IMR-90 (cell line): ENCODE measurements at regions not wholly inside any gene's neighbourhood (a gene's known extent, or its start where the extent isn't known, plus 50 kb on each side); places are given as distances from the start of the nearest gene placed in this dataset.

Source experiments
- ATAC-seq: fragments of 200-7000 bp; cut with Tn5 transposase; 2 replicates; pipeline ENCODE4 v1.9.1; 2020; ENCODE audit warnings: low read depth, mild to moderate bottlenecking, moderate library complexity
- BruUV-seq: library from RNA; stranded (reverse); fragments of 400-500 nt; replicated peaks from 2 replicates; lab custom pipeline; 2021; lab: Mats Ljungman, UMichigan
- CTCF ChIA-PET: fragments of 300-600 bp; formaldehyde crosslinking; extraction: SDS; loops from one replicate; lab custom pipeline; 2021; ENCODE audit warnings: antibody characterized with exemption; lab: Yijun Ruan, JAX
- POLR2A ChIA-PET: fragments of 300-600 bp; sonication (Branson Sonifier 250); formaldehyde crosslinking; loops from one replicate; lab custom pipeline; 2022; ENCODE audit warnings: antibody characterized with exemption; ENCODE audit not compliant: unreplicated experiment; lab: Charles Lee
- DNase-seq: peaks from one replicate; pipeline ENCODE4 v3.0.0; 2013
- H2AFZ ChIP-seq: replicated peaks from 2 replicates; pipeline ENCODE3; 2013; ENCODE audit warnings: low read length, mild to moderate bottlenecking; ENCODE audit not compliant: poor library complexity
- H2AK5ac ChIP-seq: 2 replicates; pipeline ENCODE4 v1.6.1; 2013; ENCODE audit warnings: low read depth, low read length, inconsistent platforms
- H2AK9ac ChIP-seq: replicated peaks from 2 replicates; pipeline ENCODE3; 2013; ENCODE audit warnings: mild to moderate bottlenecking, low read depth, low read length, moderate library complexity; ENCODE audit not compliant: poor library complexity
- H2BK120ac ChIP-seq: 2 replicates; pipeline ENCODE4 v1.6.1; 2013; ENCODE audit warnings: low read depth, low read length, inconsistent platforms
- H2BK15ac ChIP-seq: 3 replicates; pipeline ENCODE4 v1.6.1; 2013; ENCODE audit warnings: low read depth, low read length, inconsistent platforms
- H2BK20ac ChIP-seq: 2 replicates; pipeline ENCODE4 v1.6.1; 2013; ENCODE audit warnings: low read depth, mild to moderate bottlenecking, inconsistent platforms, low read length, moderate library complexity
- H2BK5ac ChIP-seq: 2 replicates; pipeline ENCODE4 v1.6.1; 2013; ENCODE audit warnings: mild to moderate bottlenecking, low read depth, low read length, inconsistent platforms; ENCODE audit not compliant: poor library complexity, severe bottlenecking
- H3K14ac ChIP-seq: replicated peaks from 2 replicates; pipeline ENCODE4 v1.6.1; 2013; ENCODE audit warnings: low read depth, low read length, inconsistent platforms
- H3K18ac ChIP-seq: 2 replicates; pipeline ENCODE4 v1.6.1; 2013; ENCODE audit warnings: low read depth, low read length, control low read depth
- H3K23ac ChIP-seq: 2 replicates; pipeline ENCODE4 v1.6.1; 2013; ENCODE audit warnings: low read depth, low read length, inconsistent platforms
- H3K27ac ChIP-seq: 2 replicates; pipeline ENCODE4 v1.5.1; 2013; ENCODE audit warnings: mild to moderate bottlenecking, control low read depth, low read length; ENCODE audit not compliant: insufficient read depth
- H3K27me3 ChIP-seq: 2 replicates; pipeline ENCODE4 v1.6.1; 2013; ENCODE audit warnings: low read length; ENCODE audit not compliant: control insufficient read depth, insufficient read depth
- H3K36me3 ChIP-seq: 2 replicates; pipeline ENCODE4 v1.6.1; 2013; ENCODE audit warnings: low read length, mixed read lengths; ENCODE audit not compliant: control insufficient read depth, insufficient read depth
- H3K4ac ChIP-seq: 2 replicates; pipeline ENCODE4 v1.6.1; 2013; ENCODE audit warnings: low read depth, low read length, inconsistent platforms
- H3K4me1 ChIP-seq: 2 replicates; pipeline ENCODE4 v1.6.1; 2013; ENCODE audit warnings: low read length, mixed read lengths; ENCODE audit not compliant: control insufficient read depth, insufficient read depth
- H3K4me2 ChIP-seq: 2 replicates; pipeline ENCODE4 v1.6.1; 2013; ENCODE audit warnings: low read depth, mild to moderate bottlenecking, control low read depth, low read length, moderate library complexity
- H3K4me3 ChIP-seq: 2 replicates; pipeline ENCODE4 v1.5.1; 2013; ENCODE audit warnings: low read depth, mild to moderate bottlenecking, control low read depth, low read length, moderate library complexity; ENCODE audit not compliant: insufficient read depth
- H3K56ac ChIP-seq: 2 replicates; pipeline ENCODE4 v1.6.1; 2013; ENCODE audit warnings: low read length, inconsistent platforms; ENCODE audit not compliant: insufficient read depth; ENCODE audit errors: extremely low read depth
- H3K79me1 ChIP-seq, 2 experiments: 2 replicates each; pipeline ENCODE4 v1.6.1; 2013; ENCODE audit warnings: low read length in 2 of 2, inconsistent platforms in 1 of 2, low read depth in 1 of 2
- H3K9ac ChIP-seq: 2 replicates; pipeline ENCODE4 v1.6.1; 2013; ENCODE audit warnings: low read depth, low read length, control low read depth
- H3K9me1 ChIP-seq: 2 replicates; pipeline ENCODE4 v1.6.1; 2013; ENCODE audit warnings: low read length, inconsistent platforms; ENCODE audit not compliant: insufficient read depth
- H3K9me3 ChIP-seq: 2 replicates; pipeline ENCODE4 v1.6.1; 2013; ENCODE audit warnings: low read length; ENCODE audit not compliant: control insufficient read depth, insufficient read depth
- H4K20me1 ChIP-seq: 2 replicates; pipeline ENCODE4 v1.6.1; 2013; ENCODE audit warnings: low read length, inconsistent platforms; ENCODE audit not compliant: insufficient read depth
- H4K5ac ChIP-seq: 2 replicates; pipeline ENCODE4 v1.6.1; 2013; ENCODE audit warnings: mild to moderate bottlenecking, low read depth, low read length, control low read depth
- H4K8ac ChIP-seq, 2 experiments: 2 replicates each; pipeline ENCODE4 v1.6.1; 2013; ENCODE audit warnings: low read depth in 2 of 2, low read length in 2 of 2, control low read depth in 1 of 2, inconsistent platforms in 1 of 2
- H4K91ac ChIP-seq: 2 replicates; pipeline ENCODE4 v1.6.1; 2013; ENCODE audit warnings: low read depth, low read length, inconsistent platforms; ENCODE audit not compliant: insufficient read depth
- BHLHE40 ChIP-seq: fragments of 150-350 bp; IDR thresholded peaks from 2 replicates; pipeline ENCODE4 v1.6.1; 2016; ENCODE audit warnings: mild to moderate bottlenecking, low read depth, low read length
- CEBPB ChIP-seq: IDR thresholded peaks from 2 replicates; pipeline ENCODE4 v1.6.1; 2012; ENCODE audit warnings: low read depth, low read length, improper control_type of control experiment
- CHD1 ChIP-seq: IDR thresholded peaks from 2 replicates; pipeline ENCODE4 v1.6.1; 2012; ENCODE audit warnings: low read depth, low read length, improper control_type of control experiment
- FOS ChIP-seq: fragments of 150-350 bp; IDR thresholded peaks from 2 replicates; pipeline ENCODE4 v1.6.1; 2016; ENCODE audit warnings: low read depth, low read length
- MAFK ChIP-seq: IDR thresholded peaks from 2 replicates; pipeline ENCODE4 v1.6.1; 2012; ENCODE audit warnings: low read depth, low read length, improper control_type of control experiment
- MAZ ChIP-seq: IDR thresholded peaks from 2 replicates; pipeline ENCODE4 v1.6.1; 2012; ENCODE audit warnings: low read depth, mild to moderate bottlenecking, low read length, improper control_type of control experiment, moderate library complexity, borderline replicate concordance
- MXI1 ChIP-seq: IDR thresholded peaks from 2 replicates; pipeline ENCODE4 v1.6.1; 2012; ENCODE audit warnings: low read depth, mild to moderate bottlenecking, low read length, moderate library complexity, borderline replicate concordance
- NFE2L2 ChIP-seq: fragments of 150-350 bp; IDR thresholded peaks from 2 replicates; pipeline ENCODE4 v1.6.1; 2016; ENCODE audit warnings: low read depth, mild to moderate bottlenecking, low read length
- POLR2A ChIP-seq: IDR thresholded peaks from 2 replicates; pipeline ENCODE4 v1.6.1; 2012; ENCODE audit warnings: mild to moderate bottlenecking, low read depth, low read length
- RAD21 ChIP-seq: IDR thresholded peaks from 2 replicates; pipeline ENCODE4 v1.6.1; 2012; ENCODE audit warnings: low read length, improper control_type of control experiment
- RCOR1 ChIP-seq: IDR thresholded peaks from 2 replicates; pipeline ENCODE4 v1.6.1; 2012; ENCODE audit warnings: mild to moderate bottlenecking, low read length, improper control_type of control experiment; ENCODE audit not compliant: insufficient replicate concordance
- RFX5 ChIP-seq: IDR thresholded peaks from 2 replicates; pipeline ENCODE4 v1.8.0; 2012; ENCODE audit warnings: low read depth, mild to moderate bottlenecking, low read length, moderate library complexity
- SMC3 ChIP-seq: fragments of 150-350 bp; IDR thresholded peaks from 2 replicates; pipeline ENCODE4 v1.6.1; 2016; ENCODE audit warnings: low read depth, mild to moderate bottlenecking, antibody characterized with exemption, low read length, moderate library complexity
- WGBS, 2 experiments: methylation state at CpG; one replicate each; pipeline versions ENCODE4 v1.1.5 to v1.1.7; 2013; ENCODE audit warnings: missing lambda C conversion rate in 2 of 2; ENCODE audit not compliant: insufficient read length in 1 of 2; ENCODE audit errors: extremely low coverage in 2 of 2; 5-methylcytosine and 5-hydroxymethylcytosine counted together
- dilution Hi-C: fragments of 300-500 bp; cut with HindIII; formaldehyde crosslinking; loops from one replicate; pipeline ENCODE4 v1.14.3; 2018; ENCODE audit warnings: low sequenced_read_pairs; ENCODE audit not compliant: unreplicated experiment
- in situ Hi-C: fragments of 300-500 bp; cut with MboI; formaldehyde crosslinking; loops from 3 replicates; pipeline ENCODE4 v1.14.3; 2019; ENCODE audit warnings: low sequenced_read_pairs, inconsistent platforms, mixed read lengths
- intact Hi-C: fragments of 100-400 bp; cut with micrococcal nuclease; formaldehyde crosslinking; loops from 2 replicates; pipeline ENCODE4 v1.10.0; 2022
- TF ChIP-seq, protein P1 (sequence below): fragments of 150-350 bp; IDR thresholded peaks from 2 replicates; pipeline ENCODE4 v1.6.1; 2016; ENCODE audit warnings: low read depth, mild to moderate bottlenecking, low read length, moderate library complexity, borderline replicate concordance
- TF ChIP-seq, protein P2 (sequence below): fragments of 150-350 bp; IDR thresholded peaks from 2 replicates; pipeline ENCODE4 v1.6.1; 2017; ENCODE audit warnings: mild to moderate bottlenecking, antibody characterized with exemption, low read length, low read depth
- TF ChIP-seq, protein P3 (sequence below): conservative IDR thresholded peaks from 2 replicates; pipeline ENCODE4 v1.5.1; 2012; ENCODE audit warnings: mild to moderate bottlenecking, low read depth, low read length, improper control_type of control experiment

DNA sequence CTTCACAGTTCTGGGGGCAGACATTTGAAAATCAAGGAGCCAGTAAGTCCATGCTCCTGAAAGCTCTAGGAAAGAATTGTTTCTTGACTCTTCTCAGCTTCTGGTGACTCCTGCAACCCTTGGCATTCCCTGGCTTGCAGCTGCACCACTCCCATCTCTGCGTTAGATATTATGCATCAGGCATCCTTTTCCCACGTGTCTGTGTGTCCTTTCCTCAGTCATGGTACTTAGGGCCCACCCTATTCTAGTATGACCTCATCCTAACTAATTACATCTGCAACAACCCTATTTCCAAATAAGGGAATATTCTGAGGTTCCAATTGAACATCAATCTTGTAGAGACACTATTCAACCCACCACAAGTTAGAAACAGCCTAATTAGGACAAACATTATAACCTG is 931.7 kb upstream of the CHAC2 start:
- Histone ChIP-seq H3K18ac (no peak overlapping the region), H3K79me1 (no peaks in the 10 kb centered on the region), H3K27me3 (no peaks in the 10 kb centered on the region), H3K4me1 (no peaks in the 10 kb centered on the region), H2BK5ac (no peak overlapping the region), H2BK120ac (no peak overlapping the region), H3K14ac (no peak overlapping the region), H2AK5ac (no peak overlapping the region), H2AK9ac (no peak overlapping the region), H4K91ac (no peak overlapping the region), H3K9ac (no peak overlapping the region), H3K4me3 (no peak overlapping the region), H2BK20ac (no peak overlapping the region), H4K5ac (no peak overlapping the region), H3K4ac (no peak overlapping the region), H3K56ac (no peak overlapping the region), H3K23ac (no peak overlapping the region), H2BK15ac (no peak overlapping the region), H3K9me3 (no peaks in the 10 kb centered on the region), H3K4me2 (no peak overlapping the region), H3K27ac (no peak overlapping the region), H3K9me1 (no peaks in the 10 kb centered on the region), H4K20me1 (no peaks in the 10 kb centered on the region), H4K8ac (no peak overlapping the region), H3K36me3 (no peaks in the 10 kb centered on the region), H2AFZ (no peak overlapping the region)
- TF ChIP-seq RFX5 (no peak), MAFK (no peak), RCOR1 (no peak), CEBPB (no peak), POLR2A (no peak), NFE2L2 (no peak), SMC3 (no peak), BHLHE40 (no peak), RAD21 (no peak), CHD1 (no peak), MAZ (no peak), FOS (no peak), MXI1 (no peak)
- TF ChIP-seq, protein P1, sequence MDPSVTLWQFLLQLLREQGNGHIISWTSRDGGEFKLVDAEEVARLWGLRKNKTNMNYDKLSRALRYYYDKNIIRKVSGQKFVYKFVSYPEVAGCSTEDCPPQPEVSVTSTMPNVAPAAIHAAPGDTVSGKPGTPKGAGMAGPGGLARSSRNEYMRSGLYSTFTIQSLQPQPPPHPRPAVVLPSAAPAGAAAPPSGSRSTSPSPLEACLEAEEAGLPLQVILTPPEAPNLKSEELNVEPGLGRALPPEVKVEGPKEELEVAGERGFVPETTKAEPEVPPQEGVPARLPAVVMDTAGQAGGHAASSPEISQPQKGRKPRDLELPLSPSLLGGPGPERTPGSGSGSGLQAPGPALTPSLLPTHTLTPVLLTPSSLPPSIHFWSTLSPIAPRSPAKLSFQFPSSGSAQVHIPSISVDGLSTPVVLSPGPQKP, result no peak
- TF ChIP-seq, protein P2, sequence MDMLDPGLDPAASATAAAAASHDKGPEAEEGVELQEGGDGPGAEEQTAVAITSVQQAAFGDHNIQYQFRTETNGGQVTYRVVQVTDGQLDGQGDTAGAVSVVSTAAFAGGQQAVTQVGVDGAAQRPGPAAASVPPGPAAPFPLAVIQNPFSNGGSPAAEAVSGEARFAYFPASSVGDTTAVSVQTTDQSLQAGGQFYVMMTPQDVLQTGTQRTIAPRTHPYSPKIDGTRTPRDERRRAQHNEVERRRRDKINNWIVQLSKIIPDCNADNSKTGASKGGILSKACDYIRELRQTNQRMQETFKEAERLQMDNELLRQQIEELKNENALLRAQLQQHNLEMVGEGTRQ, result no peak
- TF ChIP-seq, protein P3, sequence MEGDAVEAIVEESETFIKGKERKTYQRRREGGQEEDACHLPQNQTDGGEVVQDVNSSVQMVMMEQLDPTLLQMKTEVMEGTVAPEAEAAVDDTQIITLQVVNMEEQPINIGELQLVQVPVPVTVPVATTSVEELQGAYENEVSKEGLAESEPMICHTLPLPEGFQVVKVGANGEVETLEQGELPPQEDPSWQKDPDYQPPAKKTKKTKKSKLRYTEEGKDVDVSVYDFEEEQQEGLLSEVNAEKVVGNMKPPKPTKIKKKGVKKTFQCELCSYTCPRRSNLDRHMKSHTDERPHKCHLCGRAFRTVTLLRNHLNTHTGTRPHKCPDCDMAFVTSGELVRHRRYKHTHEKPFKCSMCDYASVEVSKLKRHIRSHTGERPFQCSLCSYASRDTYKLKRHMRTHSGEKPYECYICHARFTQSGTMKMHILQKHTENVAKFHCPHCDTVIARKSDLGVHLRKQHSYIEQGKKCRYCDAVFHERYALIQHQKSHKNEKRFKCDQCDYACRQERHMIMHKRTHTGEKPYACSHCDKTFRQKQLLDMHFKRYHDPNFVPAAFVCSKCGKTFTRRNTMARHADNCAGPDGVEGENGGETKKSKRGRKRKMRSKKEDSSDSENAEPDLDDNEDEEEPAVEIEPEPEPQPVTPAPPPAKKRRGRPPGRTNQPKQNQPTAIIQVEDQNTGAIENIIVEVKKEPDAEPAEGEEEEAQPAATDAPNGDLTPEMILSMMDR, result no peak
- no CpG with 5 or more reads among the region's 2 CpGs for WGBS, 2 experiments
- dilution Hi-C loops, result no loop called here
- no TSS peak for BruUV-seq
- ChIA-PET POLR2A (no interaction called here), CTCF (no interaction called here)
- intact Hi-C loops, result no loop called here
- ATAC-seq (no peak), DNase-seq (no peak)
- in situ Hi-C loops, result no loop called here
